GM10248 (cell line): ENCODE measurements at regions not wholly inside any gene's neighbourhood (a gene's known extent, or its start where the extent isn't known, plus 50 kb on each side); places are given as distances from the start of the nearest gene placed in this dataset.

Experiments used
- CTCF ChIA-PET: fragments of 300-600 bp; sonication (Branson Sonifier 250); formaldehyde crosslinking; extraction: SDS; loops from one replicate; lab custom pipeline; 2021; ENCODE audit warnings: antibody characterized with exemption; lab: Yijun Ruan, JAX
- POLR2A ChIA-PET: fragments of 350-650 bp; sonication (Branson Sonifier 250); formaldehyde crosslinking; extraction: SDS; loops from one replicate; lab custom pipeline; 2020; ENCODE audit warnings: antibody characterized with exemption; lab: Yijun Ruan, JAX
- DNase-seq: peaks from one replicate; pipeline ENCODE4 v3.0.0; 2012; ENCODE audit errors: extremely low spot score
- CTCF ChIP-seq: IDR thresholded peaks from 2 replicates; pipeline ENCODE4 v1.5.1; 2012; ENCODE audit warnings: mild to moderate bottlenecking, low read depth; ENCODE audit errors: extremely low read depth, missing control alignments, control extremely low read depth

GRCh38 chr2:53289309-53290006 lies 478.1 kb upstream of the CHAC2 start:
- ChIA-PET POLR2A (no interaction called here), CTCF (no interaction called here)
- TF ChIP-seq CTCF, result no peak

GRCh38 chr2:53286345-53286744 lies 481.3 kb upstream of the CHAC2 start:
- ChIA-PET CTCF (no interaction called here), POLR2A (no interaction called here)
- DNase-seq, result no peak
- no peak for TF ChIP-seq CTCF

More at GRCh38 chr2:53289309-53290006, 478.1 kb upstream of the CHAC2 start:
- no peak for DNase-seq

- no peak for TF ChIP-seq CTCF
- POLR2A ChIA-PET, result no interaction called here
- CTCF ChIA-PET, result no interaction called here
- no peak for DNase-seq
These were observed 491.9 kb upstream of the CHAC2 start for GRCh38 chr2:53275743-53276142.

GRCh38 chr2:53268626-53269025 lies 499.0 kb upstream of the CHAC2 start:
- ChIA-PET POLR2A (no interaction called here), CTCF (interaction anchor here (1.2 kb wide), 1 partner anchor 46 kb away, joined by 3 read pairs; no protein-coding TSS in a partner anchor)
- TF ChIP-seq CTCF, result no peak
- no peak for DNase-seq

GRCh38 chr2:53268086-53268485 lies 499.5 kb upstream of the CHAC2 start:
- ChIA-PET POLR2A (no interaction called here), CTCF (interaction anchor here (1.2 kb wide), 1 partner anchor 47 kb away, joined by 3 read pairs; no protein-coding TSS in a partner anchor)
- no peak for TF ChIP-seq CTCF
- DNase-seq, result no peak

DNA sequence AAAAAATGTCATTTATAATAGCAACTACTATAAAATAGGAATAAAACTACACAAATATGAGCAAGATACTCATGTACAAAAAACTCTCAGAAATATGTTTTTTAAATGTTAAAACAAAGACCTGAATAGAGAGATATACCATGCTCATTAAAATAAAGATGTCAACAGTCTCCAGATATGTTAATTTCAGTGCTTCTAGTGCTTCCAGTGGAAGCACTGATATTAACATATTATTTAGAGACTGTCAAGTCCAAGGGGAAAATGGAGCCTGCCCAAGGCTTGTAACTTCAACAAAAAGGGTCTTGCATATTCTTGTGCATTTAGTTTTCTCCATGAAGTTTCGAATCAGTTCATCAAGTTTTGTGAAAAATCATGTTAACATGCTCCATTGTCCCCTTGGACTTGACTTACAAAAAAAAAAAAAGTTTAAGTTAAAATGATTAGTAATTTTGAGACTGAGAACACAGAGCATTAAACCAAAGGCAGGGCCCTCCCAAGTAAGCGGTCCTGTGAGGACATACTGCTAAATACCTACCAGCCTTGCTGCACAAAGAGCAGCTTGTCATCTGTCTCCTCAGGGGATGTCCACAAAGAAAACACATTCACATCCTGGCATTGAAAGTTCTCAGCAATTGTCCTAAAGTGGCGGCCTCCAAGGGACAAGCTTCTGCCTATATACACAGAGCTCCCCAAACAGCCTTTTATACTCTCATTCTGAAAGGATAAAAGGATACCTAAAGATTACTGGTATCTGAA lies 501.9 kb upstream of the CHAC2 start:
- CTCF ChIA-PET, result interaction anchor here (1.3 kb wide), 1 partner anchor 13 kb away, joined by 4 read pairs; no protein-coding TSS in a partner anchor
- TF ChIP-seq CTCF, result no peak
- POLR2A ChIA-PET, result no interaction called here
- DNase-seq, result no peak
